Nephron (organoid): ENCODE measurements at regions not wholly inside any gene's neighbourhood (a gene's known extent, or its start where the extent isn't known, plus 50 kb on each side); places are given as distances from the start of the nearest gene placed in this dataset.

ENCODE experiments used
- H3K27ac Mint-ChIP-seq, 3 experiments: 2 replicates each; pipeline ENCODE4 v1.8.0; 2020; ENCODE audit warnings: mixed read lengths in 3 of 3, mild to moderate bottlenecking in 2 of 3, moderate library complexity in 1 of 3
- H3K27me3 Mint-ChIP-seq: 2 replicates; pipeline ENCODE4 v1.8.0; 2021; ENCODE audit warnings: low read depth, mild to moderate bottlenecking, moderate library complexity, mixed read lengths
- H3K36me3 Mint-ChIP-seq: 2 replicates; pipeline ENCODE4 v1.8.0; 2020; ENCODE audit warnings: low read depth, mixed read lengths
- H3K4me1 Mint-ChIP-seq: 2 replicates; pipeline ENCODE4 v1.8.0; 2020; ENCODE audit warnings: mixed read lengths
- H3K4me3 Mint-ChIP-seq, 3 experiments: 2 replicates each; pipeline ENCODE4 v1.8.0; 2020; ENCODE audit warnings: mild to moderate bottlenecking in 3 of 3, mixed read lengths in 3 of 3, moderate library complexity in 2 of 3
- H3K9me3 Mint-ChIP-seq: 2 replicates; pipeline ENCODE4 v1.8.0; 2020; ENCODE audit warnings: mixed read lengths
- TF ChIP-seq, protein P1 (sequence below), 3 experiments: fragments of 200-600 bp; sonication (generic); IDR thresholded peaks; one replicate each; pipeline ENCODE4 v1.5.0; 2021; ENCODE audit warnings: antibody characterized with exemption in 3 of 3; ENCODE audit not compliant: unreplicated experiment in 3 of 3

DNA sequence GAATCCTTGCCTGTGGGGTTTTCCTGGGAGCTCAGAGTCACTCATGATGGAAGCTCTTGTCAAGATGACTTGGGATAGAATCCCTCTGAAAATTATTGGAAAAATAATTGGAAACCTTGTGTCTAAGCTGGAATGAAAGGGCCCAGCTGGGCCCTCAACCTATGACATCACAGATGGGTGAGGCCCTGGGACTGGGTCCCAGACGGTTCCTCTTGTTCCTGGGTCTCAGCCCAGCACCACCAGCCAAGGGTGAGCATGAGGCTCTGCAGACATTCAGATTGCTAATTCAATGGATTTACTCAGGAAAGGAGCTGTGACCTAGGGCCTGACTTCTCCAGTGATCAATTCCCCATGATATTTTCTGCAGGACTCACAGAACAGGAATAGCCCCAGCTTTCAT is 188.3 kb upstream of the MYT1L start:
- H3K27ac Mint-ChIP-seq = no peak overlapping the region
- H3K4me1 Mint-ChIP-seq = peaks cover 43% of the 10 kb centered on the region
- TF ChIP-seq, protein P1, sequence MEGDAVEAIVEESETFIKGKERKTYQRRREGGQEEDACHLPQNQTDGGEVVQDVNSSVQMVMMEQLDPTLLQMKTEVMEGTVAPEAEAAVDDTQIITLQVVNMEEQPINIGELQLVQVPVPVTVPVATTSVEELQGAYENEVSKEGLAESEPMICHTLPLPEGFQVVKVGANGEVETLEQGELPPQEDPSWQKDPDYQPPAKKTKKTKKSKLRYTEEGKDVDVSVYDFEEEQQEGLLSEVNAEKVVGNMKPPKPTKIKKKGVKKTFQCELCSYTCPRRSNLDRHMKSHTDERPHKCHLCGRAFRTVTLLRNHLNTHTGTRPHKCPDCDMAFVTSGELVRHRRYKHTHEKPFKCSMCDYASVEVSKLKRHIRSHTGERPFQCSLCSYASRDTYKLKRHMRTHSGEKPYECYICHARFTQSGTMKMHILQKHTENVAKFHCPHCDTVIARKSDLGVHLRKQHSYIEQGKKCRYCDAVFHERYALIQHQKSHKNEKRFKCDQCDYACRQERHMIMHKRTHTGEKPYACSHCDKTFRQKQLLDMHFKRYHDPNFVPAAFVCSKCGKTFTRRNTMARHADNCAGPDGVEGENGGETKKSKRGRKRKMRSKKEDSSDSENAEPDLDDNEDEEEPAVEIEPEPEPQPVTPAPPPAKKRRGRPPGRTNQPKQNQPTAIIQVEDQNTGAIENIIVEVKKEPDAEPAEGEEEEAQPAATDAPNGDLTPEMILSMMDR (IDR thresholded peaks at IDR 0.05; ENCODE audit: unreplicated experiment in 3 of 3) = no peak
- peaks cover 28% of the 10 kb centered on the region for H3K27me3 Mint-ChIP-seq
- no peak overlapping the region for H3K4me3 Mint-ChIP-seq
- peaks cover 3% of the 10 kb centered on the region for H3K9me3 Mint-ChIP-seq
- no peaks in the 10 kb centered on the region for H3K36me3 Mint-ChIP-seq

DNA sequence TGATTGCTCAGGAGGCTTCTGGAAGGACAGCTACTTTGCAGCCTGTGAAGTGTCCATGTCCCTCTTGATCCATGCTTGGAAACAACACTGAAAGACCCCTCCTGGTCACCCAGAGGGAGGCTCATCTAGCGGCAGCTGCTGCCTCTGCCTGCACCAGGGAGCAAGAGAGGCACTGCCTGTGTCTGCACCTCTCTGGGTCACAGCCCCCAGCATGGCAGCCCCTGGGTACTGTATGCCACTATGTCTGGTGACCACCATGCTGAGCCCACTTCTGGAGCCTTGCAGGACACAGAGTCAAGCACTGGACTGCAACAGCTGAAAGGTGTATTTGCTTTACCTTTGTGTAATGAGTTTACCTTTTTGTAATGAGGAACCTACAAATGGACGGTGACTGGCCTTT is 186.3 kb upstream of the MYT1L start:
- Mint-ChIP-seq H3K4me1 (peaks cover 26% of the 10 kb centered on the region), H3K9me3 (peaks cover 3% of the 10 kb centered on the region), H3K27me3 (peaks cover 32% of the 10 kb centered on the region), H3K36me3 (no peaks in the 10 kb centered on the region), H3K27ac (no peak overlapping the region), H3K4me3 (no peak overlapping the region)
- TF ChIP-seq, protein P1 (IDR thresholded peaks at IDR 0.05; ENCODE audit: unreplicated experiment in 3 of 3) = no peak

DNA sequence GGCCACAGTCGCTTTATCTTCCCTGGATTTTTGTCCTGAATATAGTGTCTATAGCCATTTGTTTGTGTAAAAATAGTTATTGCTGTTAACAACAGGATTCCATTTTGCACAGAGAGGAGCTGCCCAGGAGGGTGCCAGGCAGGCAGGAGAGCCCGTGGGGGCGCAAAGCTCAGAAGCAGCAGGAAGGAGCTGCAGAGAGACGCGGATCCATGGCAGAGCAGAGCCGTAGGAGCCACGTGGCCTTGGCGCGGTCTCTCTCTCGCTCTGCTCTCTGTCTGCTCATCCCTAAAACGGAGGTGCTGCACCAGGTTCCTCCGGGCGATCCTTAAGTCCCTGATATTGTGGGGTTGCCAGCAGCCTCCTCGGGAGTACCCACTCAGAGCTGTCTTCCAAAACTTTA is 185.3 kb upstream of the MYT1L start:
- TF ChIP-seq, protein P1 (IDR thresholded peaks at IDR 0.05; ENCODE audit: unreplicated experiment in 3 of 3) = no peak
- H3K36me3 Mint-ChIP-seq = no peaks in the 10 kb centered on the region
- H3K27ac Mint-ChIP-seq = no peak overlapping the region
- H3K9me3 Mint-ChIP-seq = no peaks in the 10 kb centered on the region
- H3K4me3 Mint-ChIP-seq = no peak overlapping the region
- peaks cover 32% of the 10 kb centered on the region for H3K27me3 Mint-ChIP-seq
- H3K4me1 Mint-ChIP-seq = peaks cover 16% of the 10 kb centered on the region

DNA sequence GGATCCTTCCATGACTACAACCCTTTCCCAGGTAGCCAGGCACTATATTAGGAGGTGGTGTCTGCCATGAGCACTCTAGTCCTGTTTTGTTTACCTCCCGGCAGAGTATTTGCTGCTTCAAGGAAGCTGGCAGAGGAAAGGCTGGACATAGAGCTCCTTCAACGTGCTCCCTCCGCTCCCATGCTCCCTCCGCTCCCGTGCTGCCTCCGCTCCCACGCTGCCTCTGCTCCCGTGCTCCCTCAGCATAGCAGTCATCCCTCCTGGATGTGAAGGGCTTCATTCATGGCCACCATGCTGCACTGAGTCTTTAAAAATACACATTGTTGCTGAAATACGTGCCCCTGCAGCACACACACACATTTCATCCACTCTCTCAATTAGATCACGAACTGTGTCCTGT is 181.9 kb upstream of the MYT1L start:
- TF ChIP-seq, protein P1 (IDR thresholded peaks at IDR 0.05; ENCODE audit: unreplicated experiment in 3 of 3) = no peak
- Mint-ChIP-seq H3K27me3 (peaks cover 28% of the 10 kb centered on the region), H3K27ac (no peak overlapping the region), H3K36me3 (no peaks in the 10 kb centered on the region), H3K9me3 (no peaks in the 10 kb centered on the region), H3K4me3 (no peak overlapping the region), H3K4me1 (no peaks in the 10 kb centered on the region)

DNA sequence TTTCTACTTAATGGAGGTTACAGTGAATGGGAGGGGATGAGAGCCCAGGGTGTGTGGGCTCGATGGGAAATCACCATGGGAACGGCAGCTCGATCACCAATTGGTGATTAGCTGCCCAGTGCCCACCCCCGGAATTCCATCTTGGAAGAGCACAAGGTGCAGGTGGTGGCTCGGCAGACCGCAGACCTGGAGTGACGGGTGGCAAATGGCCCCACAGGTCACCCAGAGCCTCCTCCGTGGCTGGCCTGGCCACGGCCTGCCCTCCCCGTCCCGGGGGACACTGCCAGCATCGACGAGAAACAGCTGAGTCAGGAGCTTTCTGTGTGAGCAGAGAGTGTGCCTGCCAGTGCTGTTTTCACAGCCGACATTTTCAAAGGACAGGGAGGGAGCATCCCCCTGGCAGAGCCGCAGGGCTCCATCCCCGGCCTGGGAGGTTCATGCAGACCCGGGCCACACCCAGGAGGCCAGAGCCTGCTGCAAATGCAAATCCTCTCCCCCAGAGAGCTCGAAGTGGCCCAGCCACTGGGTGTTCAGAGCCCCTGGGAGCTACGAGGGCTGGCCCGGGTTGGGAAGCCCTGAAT is 176.4 kb upstream of the MYT1L start:
- no peaks in the 10 kb centered on the region for H3K36me3 Mint-ChIP-seq
- TF ChIP-seq, protein P1 (IDR thresholded peaks at IDR 0.05; ENCODE audit: unreplicated experiment in 3 of 3) = no peak
- peaks cover 12% of the 10 kb centered on the region for H3K27me3 Mint-ChIP-seq
- H3K4me3 Mint-ChIP-seq = no peak overlapping the region
- no peaks in the 10 kb centered on the region for H3K4me1 Mint-ChIP-seq
- peaks cover 11% of the 10 kb centered on the region for H3K9me3 Mint-ChIP-seq
- H3K27ac Mint-ChIP-seq = no peak overlapping the region

DNA sequence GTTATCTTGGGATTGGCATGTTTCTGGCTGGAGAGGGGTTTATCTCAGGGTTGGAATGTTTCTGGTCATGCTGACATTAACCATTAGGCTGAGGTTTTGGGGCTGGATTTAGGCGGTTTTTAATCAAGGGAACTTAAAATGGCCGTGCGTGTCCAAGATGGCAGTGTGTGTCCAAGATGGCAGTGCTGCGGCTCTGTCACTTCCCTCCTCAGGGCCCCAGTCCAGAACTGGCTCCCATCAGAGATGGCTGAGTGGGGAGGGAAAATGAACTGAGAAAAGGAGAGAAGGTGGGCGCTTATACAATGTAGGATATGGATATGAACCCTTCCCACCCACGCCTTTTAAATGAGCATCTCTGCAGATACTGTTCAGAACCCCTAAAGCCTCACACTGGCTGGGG is 175.5 kb upstream of the MYT1L start:
- H3K4me1 Mint-ChIP-seq = no peaks in the 10 kb centered on the region
- no peak overlapping the region for H3K4me3 Mint-ChIP-seq
- no peak overlapping the region for H3K27ac Mint-ChIP-seq
- peaks cover 12% of the 10 kb centered on the region for H3K27me3 Mint-ChIP-seq
- TF ChIP-seq, protein P1 (IDR thresholded peaks at IDR 0.05; ENCODE audit: unreplicated experiment in 3 of 3) = no peak
- H3K9me3 Mint-ChIP-seq = peaks cover 11% of the 10 kb centered on the region
- no peaks in the 10 kb centered on the region for H3K36me3 Mint-ChIP-seq
